Hematopoietic multipotent progenitor cell treated with erythropoietin and hydrocortisone succinate and interleukin-3 and kit ligand, for 4 days (in vitro differentiated cells): ENCODE measurements at regions not wholly inside any gene's neighbourhood (a gene's known extent, or its start where the extent isn't known, plus 50 kb on each side); places are given as distances from the start of the nearest gene placed in this dataset.

Source experiments
- DNase-seq: peaks from one replicate; pipeline ENCODE4 v3.0.0-alpha.2; 2015

GRCh38 chr1:34415140-34415539 is 238.4 kb downstream of the C1orf94 start:
- DNase-seq = no peak

DNA sequence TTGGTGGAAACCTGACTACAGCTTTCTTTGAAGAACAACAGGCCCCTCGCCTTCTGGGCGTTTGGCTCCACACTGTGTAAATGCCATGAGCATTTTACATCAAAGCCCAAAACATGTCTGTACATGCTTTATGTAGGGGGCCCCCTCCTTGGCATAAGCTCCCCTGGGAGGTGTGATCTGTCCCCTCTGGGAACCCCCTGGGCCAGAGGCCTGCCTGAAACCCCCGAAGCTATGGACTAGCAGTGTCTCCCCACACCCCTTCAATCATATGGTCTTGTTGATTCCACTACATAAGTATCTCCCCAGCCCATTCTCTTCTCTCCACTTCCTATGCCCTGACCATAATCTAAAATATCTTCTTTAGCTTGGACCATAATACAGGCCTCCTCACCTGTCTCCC is 241.5 kb downstream of the C1orf94 start:
- no peak for DNase-seq

GRCh38 chr1:34419663-34420136 is 243.0 kb downstream of the C1orf94 start:
- DNase-seq = no peak

- no peak for DNase-seq
Observed at GRCh38 chr1:34425046-34425445, 248.3 kb downstream of the C1orf94 start.

DNA sequence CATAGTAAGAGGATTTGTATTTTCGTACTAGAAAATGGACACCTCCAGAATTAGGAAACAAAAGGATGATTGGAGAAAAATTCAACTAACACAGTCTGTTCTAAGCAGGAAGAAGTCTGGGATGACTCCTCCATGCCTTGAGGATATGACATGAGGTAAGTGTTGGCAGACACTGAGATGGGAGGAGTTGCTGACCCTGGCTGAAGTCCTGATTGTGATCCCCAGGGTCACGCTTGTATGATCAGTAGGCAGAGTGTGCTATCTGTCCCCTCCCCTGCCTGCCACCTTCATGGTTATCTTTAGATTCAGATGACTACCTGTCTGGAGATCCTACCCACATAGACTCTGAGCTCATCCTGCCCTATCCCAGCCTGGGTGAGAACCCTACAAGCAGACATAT is 249.1 kb downstream of the C1orf94 start:
- no peak for DNase-seq

DNA sequence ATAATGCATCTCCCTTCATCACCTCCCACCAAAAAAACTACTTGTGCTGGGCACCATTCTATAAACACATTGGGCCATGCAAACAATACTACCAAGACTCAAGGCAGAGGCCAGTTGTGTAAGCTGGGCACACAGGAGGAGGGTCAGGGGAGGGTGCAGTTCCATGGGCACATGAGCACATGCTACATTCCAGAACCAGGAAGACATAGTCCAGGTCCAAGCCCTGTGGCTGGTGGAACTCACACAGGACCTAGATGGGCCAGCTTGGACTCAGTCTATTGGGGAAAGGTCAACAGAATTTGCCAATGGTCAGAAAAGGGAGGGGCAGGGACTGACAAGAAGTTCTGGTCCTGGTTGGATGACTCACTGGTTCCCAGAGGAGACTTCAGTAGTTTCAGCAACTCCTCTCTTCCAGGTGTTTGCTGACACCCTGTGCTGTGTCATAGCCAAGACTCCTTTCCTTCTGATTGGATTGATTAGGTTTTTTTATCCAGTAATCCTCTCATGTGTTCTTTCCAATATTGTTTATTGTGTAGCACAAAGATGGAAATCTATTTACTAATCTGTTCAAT is 249.7 kb downstream of the C1orf94 start:
- DNase-seq = no peak

DNA sequence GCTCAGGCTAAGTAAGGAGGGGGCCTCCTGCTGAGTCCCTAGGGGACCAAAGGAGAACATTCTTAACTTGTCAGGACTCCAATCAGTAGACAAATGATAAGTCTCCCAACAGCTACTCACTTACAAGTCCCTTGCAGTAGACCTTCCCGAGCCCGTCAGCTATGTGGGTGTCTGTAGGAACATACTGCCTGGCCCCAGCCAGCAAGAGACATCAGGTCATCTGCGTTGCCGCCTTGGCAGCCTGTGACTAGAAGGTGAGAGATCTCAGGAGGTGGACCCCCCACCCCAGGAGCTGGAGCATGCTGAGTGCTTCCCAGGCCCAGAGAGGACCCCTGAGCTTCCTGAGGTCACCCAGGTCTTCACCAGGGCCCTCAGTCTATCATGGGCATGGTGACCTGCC is 250.5 kb downstream of the C1orf94 start:
- no peak for DNase-seq

- no peak for DNase-seq
Observed at GRCh38 chr1:34433099-34433498, 256.4 kb downstream of the C1orf94 start.

DNA sequence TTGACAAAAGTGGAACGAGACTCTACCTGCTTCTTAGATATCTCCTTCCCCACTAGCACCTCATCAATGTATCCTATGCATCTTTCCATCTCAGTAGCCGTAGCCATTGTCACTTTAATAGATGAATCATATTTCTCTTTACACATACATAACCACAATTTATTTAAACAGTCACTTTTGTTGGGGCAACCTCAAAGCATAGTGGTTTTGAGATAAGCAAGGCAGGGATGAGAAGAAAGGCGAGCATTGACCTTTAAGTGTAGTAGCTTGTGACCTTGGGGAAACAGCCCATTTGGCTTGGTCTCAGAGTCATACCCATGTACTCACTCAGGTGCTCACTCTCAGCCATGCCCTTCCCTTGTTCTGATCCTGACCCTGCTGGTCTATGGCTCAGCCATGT is 260.1 kb downstream of the C1orf94 start:
- peak; percentile 8 for DNase-seq

DNA sequence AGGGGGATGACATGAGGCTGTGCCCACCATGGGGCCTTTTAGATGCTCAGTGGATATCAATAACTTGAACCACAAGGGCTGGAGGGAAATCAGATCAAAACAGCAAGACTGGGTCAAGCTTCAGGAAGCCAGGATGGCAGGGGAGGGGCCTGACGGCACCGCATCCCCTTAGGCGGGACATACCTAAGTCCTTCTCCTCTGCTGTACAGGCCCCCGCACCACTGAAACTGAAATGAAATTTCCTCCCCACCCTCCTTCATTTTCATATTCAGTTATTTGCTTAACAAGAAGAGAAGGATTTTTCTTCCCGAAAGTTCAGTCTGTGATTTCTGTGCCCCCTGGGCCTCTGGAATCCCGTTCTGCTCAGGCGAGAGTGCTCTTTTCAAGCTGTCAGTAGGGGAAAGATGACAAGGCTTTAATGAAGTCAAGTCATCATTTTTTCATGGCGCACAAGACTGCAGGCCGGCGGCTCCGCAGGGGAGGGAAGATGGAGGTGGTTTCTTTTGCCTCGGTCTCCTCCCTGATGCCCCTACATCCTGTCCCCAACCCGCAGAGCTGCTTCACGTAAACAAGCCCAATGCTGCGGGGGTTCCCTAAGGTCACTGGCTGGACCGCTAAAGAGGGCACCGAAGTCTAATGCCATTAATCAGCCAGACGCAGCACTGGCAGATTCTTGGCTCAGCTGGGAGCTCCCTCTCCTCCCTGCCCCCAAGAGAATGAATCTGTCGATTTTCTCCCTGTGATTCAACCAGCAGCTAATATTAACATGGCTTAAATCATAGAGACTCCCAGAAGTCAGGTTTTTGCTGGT is 264.8 kb downstream of the C1orf94 start:
- DNase-seq = no peak

DNA sequence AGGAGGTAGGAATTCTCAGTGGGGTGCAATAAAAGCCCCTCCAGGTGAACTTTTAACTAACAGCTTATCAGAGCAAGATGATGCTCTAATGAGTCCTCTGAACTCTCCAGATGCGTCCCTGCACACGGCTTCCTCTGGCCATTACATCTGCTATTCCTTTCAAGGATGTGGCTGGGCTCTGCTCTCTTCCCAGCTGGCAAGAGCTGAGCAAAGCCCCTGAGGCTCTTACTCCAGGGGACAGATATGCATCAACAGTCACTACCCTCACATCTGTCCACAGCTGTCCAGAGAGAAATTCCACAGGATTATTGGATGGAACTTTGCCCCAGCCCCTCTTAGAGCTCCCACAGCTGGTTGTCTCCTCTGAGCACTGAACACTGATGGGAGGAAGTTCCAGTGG is 267.8 kb downstream of the C1orf94 start:
- DNase-seq = no peak

GRCh38 chr1:34450325-34450724 is 273.6 kb downstream of the C1orf94 start:
- DNase-seq = no peak

DNA sequence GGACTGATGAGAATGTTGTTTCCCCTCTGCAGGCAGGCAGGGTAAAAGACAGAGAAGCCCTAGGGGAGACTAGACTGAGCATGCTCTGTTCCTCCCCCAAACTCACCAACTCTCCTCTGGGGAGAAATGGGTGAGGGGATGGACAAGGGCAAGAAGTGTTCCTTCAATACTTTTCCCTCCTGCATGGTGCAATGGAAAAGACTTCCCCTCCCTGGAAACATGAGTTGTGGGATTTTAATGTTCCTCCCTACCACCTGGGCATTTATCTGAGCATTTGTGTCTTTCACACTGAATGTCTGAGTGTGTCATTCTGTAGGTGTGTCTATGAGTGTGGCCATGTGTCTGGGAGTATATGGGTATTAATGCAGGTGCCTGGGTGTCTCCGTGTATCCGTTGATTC is 275.7 kb downstream of the C1orf94 start:
- no peak for DNase-seq

DNA sequence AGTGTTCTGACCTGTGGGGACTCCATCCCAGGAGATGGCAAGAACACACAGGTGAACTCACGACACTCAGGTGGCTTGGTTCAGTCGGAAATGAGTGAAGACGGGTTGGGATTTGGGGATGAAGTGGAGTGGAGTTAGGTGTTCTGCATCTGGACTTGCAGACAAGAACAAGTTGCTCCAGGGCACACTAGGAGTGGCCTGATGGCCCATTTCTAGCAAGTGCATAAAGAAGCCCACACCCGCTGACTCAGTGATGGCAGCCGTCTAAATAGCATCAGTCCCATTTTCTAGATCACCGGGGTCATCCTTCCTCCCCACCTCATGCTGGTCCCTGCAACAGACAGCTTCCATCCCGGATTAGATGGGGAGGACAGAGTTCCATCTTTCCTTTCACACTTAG is 278.4 kb downstream of the C1orf94 start:
- DNase-seq = no peak

DNA sequence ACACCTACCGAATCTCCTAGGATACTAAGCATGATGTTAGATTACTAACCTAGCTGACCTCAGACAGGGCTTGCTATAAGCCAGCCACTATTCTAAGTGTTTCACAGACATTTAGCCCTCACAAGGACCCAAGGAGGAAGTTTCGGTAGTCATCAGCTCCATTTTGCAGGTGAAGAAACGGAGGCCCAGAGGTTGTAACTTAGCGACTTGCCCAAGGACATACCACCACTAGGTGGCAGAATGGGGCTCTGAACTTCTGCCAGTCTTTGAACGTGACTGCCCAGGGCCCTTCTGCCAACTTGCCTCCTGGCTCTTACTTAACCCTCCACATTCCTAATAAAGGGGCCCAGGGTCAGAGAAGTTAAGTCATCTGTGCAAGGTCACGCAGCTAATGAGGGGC is 283.5 kb downstream of the C1orf94 start:
- peak; percentile 72 for DNase-seq

DNA sequence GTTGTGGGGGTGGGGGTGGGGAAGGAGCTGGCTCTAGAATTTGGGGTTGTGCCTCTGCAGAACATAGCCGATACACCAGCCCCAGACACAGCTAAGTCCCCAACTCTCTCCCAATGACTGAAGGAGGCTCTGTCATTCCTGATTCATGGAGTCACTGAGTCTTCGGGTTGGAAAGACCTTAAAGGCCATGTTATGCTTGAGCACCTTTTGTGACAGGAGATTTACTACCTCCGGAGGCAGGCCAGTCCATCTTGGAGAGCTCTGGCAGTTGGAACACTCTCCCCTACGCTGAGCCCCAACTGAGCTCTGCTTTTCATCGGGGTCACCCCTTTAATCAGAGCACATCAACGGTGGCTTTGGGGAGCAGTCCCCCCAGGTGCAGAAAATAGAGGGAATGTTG is 284.4 kb upstream of the GJB5 start:
- DNase-seq = no peak

DNA sequence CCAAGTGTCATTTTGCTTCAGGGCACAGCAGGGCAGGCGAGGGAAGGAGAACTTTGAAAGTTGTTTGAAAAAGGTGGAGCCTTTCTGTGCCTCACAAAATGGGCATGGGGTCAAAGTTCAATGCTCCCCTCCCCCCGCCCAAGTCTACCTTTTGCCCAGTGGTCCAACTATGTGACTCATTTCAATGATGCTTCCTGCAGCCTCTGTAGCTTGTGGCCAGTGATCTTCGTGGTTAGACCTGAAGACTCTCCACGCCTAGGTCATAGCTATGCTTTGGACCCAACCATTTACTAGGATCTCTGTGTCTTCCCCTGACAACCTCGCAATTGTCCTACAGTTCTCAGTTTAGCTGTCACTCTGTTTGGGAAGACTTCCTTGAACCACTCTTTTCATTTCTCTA is 280.3 kb upstream of the GJB5 start:
- no peak for DNase-seq

- DNase-seq = no peak
Observed at GRCh38 chr1:34476371-34476770, 278.5 kb upstream of the GJB5 start.

DNA sequence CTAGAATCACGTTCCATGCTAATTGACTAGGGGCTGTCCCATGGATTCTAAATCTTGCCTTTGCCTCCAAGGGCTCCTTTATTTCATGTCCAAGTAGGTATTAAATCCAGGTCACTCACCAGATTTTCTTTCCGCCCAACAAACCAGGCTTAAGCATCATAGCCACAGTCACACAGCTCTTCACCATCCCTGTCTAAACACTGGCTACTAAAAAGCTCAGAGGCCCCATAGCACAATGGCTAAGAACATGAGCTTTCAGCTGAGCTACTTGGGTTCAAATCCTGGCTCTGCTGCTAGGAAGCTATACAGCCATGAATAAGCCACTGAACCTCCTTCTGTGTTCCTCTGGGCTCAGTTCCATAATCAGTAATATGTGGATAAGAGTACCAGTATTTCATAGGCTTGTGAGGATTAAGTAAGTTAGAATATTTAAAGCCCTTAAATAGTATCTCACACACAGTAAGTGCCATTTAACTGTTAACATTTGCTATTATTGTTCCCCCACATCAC is 277.2 kb upstream of the GJB5 start:
- no peak for DNase-seq

GRCh38 chr1:34478515-34479076 is 276.3 kb upstream of the GJB5 start:
- no peak for DNase-seq

DNA sequence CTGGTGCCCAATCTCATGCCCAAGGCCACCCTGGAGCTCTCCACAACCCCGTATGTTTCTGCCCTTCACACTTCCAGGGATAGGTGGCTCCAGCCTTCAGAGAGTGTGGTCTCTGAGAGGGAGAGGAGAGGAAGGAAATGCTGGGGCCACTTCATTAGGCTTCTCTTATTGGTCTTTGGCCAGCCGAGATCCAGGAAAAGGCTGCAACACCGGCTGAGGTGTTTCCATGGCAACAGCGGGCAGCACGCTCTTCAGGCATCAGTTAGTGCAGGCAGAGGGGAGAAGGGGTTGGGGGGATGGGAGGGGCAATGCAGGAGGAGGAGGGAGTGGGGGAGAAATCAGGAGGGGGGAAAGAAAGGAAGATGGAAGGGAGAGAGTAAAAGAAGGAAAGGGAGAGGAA is 275.1 kb upstream of the GJB5 start:
- DNase-seq = no peak

DNA sequence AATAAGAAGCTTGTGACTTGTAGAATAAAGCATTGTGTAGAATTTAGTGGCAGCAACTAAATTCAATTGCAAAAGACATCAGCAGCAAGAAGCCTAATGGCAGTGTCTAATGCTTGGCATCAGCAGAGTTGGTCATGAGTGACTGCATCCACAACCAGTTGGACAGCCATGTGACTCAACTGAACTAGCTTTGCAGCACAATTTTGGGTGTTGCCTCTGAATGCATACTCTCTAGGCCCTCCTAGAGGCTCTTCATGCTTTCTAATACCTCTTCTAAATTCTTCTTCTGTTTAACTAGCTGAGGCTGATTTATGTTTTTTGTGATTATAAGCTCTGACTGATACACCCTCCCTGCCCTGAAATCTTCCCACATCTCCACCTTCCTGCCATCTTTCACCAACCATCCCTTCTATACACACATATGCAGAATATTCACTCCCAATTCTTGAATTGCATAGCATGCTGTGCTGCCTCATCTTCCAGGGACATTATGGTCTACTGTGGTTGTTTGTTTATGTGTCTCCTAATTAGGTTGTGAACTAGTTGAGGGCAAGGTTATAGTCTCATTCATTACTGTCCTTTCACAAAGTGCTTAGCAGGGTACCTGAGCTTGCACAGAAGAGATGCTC is 266.7 kb upstream of the GJB5 start:
- DNase-seq = no peak

- peak; percentile 55 for DNase-seq
Observed at GRCh38 chr1:34500451-34500850, 254.4 kb upstream of the GJB5 start.

DNA sequence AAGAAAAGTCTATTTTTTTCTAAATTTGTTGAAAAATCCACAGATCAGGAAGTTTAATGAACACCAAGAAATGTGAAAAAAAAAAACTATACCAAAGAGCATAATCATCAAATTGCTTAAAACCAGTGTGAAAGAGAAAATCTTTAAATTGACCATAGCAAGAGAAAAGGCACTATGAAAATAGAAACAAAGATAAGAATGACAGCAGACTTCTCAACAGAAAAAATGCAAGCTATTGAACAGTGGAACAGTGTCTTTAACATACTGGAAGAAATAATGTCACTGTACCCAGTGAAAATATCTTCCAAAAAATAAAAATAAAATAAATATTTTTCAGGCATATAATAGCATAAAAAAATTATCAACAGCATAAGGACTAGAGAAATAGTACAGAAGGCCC is 243.0 kb upstream of the GJB5 start:
- DNase-seq = peak; percentile 2
